Neural progenitor cell (in vitro differentiated cells): ENCODE measurements at regions not wholly inside any gene's neighbourhood (a gene's known extent, or its start where the extent isn't known, plus 50 kb on each side); places are given as distances from the start of the nearest gene placed in this dataset.

Source experiments
- DNase-seq: peaks from one replicate; pipeline ENCODE4 v3.0.0-alpha.2; 2016; ENCODE audit warnings: low spot score
- H2AFZ ChIP-seq: fragments of 200-600 bp; sonication (generic); replicated peaks from 2 replicates; pipeline ENCODE4 v1.6.1; 2016; ENCODE audit warnings: antibody characterized with exemption
- H3F3A ChIP-seq: fragments of 200-600 bp; sonication (generic); 2 replicates; pipeline ENCODE4 v1.6.1; 2016; ENCODE audit warnings: antibody characterized with exemption, low read depth
- H3K27ac ChIP-seq: fragments of 200-600 bp; sonication (generic); 2 replicates; pipeline ENCODE4 v1.5.1; 2016; ENCODE audit warnings: mild to moderate bottlenecking
- H3K27me3 ChIP-seq: fragments of 200-600 bp; sonication (generic); 2 replicates; pipeline ENCODE4 v1.6.1; 2016; ENCODE audit warnings: mild to moderate bottlenecking, moderate library complexity
- H3K36me3 ChIP-seq: fragments of 200-600 bp; sonication (generic); 2 replicates; pipeline ENCODE4 v1.5.1; 2016
- H3K4me1 ChIP-seq: fragments of 200-600 bp; sonication (generic); 2 replicates; pipeline ENCODE4 v1.6.1; 2016; ENCODE audit warnings: mixed run types
- H3K4me2 ChIP-seq: fragments of 200-600 bp; sonication (generic); 2 replicates; pipeline ENCODE4 v1.6.1; 2016
- H3K4me3 ChIP-seq: fragments of 200-600 bp; sonication (generic); 2 replicates; pipeline ENCODE4 v1.5.1; 2016
- H3K79me2 ChIP-seq: fragments of 200-600 bp; sonication (generic); 2 replicates; pipeline ENCODE4 v1.6.1; 2016; ENCODE audit warnings: low read depth
- H3K9ac ChIP-seq: fragments of 200-600 bp; sonication (generic); 2 replicates; pipeline ENCODE4 v1.6.1; 2016
- H3K9me3 ChIP-seq: fragments of 200-600 bp; sonication (generic); 2 replicates; pipeline ENCODE4 v1.5.1; 2016; ENCODE audit warnings: low read depth
- H4K20me1 ChIP-seq: fragments of 200-600 bp; sonication (generic); 2 replicates; pipeline ENCODE4 v1.6.1; 2016; ENCODE audit warnings: low read depth
- H3K27ac Mint-ChIP-seq: 3 replicates; pipeline ENCODE4 v1.8.0; 2021; ENCODE audit warnings: mixed read lengths
- H3K27me3 Mint-ChIP-seq: 2 replicates; pipeline ENCODE4 v1.8.0; 2022; ENCODE audit warnings: low read depth, mild to moderate bottlenecking, inconsistent platforms, moderate library complexity, mixed read lengths; ENCODE audit not compliant: insufficient read depth
- H3K36me3 Mint-ChIP-seq: 3 replicates; pipeline ENCODE4 v1.8.0; 2021; ENCODE audit warnings: mixed read lengths
- H3K4me1 Mint-ChIP-seq: 3 replicates; pipeline ENCODE4 v1.8.0; 2021; ENCODE audit warnings: mixed read lengths
- H3K4me3 Mint-ChIP-seq: 3 replicates; pipeline ENCODE4 v1.8.0; 2021; ENCODE audit warnings: mild to moderate bottlenecking, moderate library complexity, mixed read lengths
- H3K9me3 Mint-ChIP-seq: 3 replicates; pipeline ENCODE4 v1.8.0; 2020; ENCODE audit warnings: mixed read lengths
- CTCF ChIP-seq: fragments of 200-600 bp; sonication (generic); IDR thresholded peaks from 2 replicates; pipeline ENCODE4 v1.5.1; 2017; ENCODE audit warnings: antibody characterized with exemption, mild to moderate bottlenecking
- EZH2 ChIP-seq: fragments of 200-600 bp; sonication (generic); IDR thresholded peaks from 2 replicates; pipeline ENCODE4 v1.6.1; 2017; ENCODE audit warnings: antibody characterized with exemption, mild to moderate bottlenecking, moderate library complexity
- EZH2phosphoT487 ChIP-seq: fragments of 200-600 bp; sonication (generic); IDR thresholded peaks from 2 replicates; pipeline ENCODE4 v1.6.1; 2017; ENCODE audit warnings: antibody characterized with exemption

DNA sequence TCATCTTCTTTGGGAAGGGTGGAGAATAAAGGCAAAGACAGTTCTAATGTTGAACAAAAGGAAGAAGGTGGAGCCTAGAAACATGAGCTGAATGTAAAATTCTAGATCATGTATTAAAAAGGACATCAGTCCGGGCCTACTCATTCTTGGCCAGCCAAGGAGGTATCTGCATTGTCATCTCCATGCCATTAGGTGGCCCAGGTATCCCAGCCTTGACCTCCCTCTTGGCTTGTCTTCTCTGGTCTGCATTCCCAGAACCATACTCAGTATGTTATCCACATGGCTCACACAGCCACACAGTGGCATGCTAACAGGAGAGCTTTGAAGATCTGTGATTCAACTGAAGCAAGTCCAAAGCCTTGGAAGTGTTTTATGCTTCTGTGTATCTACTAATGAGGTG is 369.8 kb upstream of the KAZN start:
- Mint-ChIP-seq H3K27ac (no peak overlapping the region), H3K4me3 (no peak overlapping the region), H3K36me3 (no peaks in the 10 kb centered on the region), H3K27me3 (peaks cover 2% of the 10 kb centered on the region), H3K4me1 (no peaks in the 10 kb centered on the region), H3K9me3 (peaks cover 8% of the 10 kb centered on the region)
- Histone ChIP-seq H3K4me2 (no peak overlapping the region), H3K27me3 (no peaks in the 10 kb centered on the region), H3K4me1 (no peaks in the 10 kb centered on the region), H2AFZ (no peak overlapping the region), H3K79me2 (no peaks in the 10 kb centered on the region), H3K4me3 (no peak overlapping the region), H4K20me1 (no peaks in the 10 kb centered on the region), H3K36me3 (no peaks in the 10 kb centered on the region), H3F3A (no peaks in the 10 kb centered on the region), H3K27ac (no peak overlapping the region), H3K9me3 (no peaks in the 10 kb centered on the region), H3K9ac (no peak overlapping the region)
- no peak for TF ChIP-seq EZH2phosphoT487
- no peak for TF ChIP-seq CTCF
- TF ChIP-seq EZH2 = no peak
- DNase-seq = no peak

DNA sequence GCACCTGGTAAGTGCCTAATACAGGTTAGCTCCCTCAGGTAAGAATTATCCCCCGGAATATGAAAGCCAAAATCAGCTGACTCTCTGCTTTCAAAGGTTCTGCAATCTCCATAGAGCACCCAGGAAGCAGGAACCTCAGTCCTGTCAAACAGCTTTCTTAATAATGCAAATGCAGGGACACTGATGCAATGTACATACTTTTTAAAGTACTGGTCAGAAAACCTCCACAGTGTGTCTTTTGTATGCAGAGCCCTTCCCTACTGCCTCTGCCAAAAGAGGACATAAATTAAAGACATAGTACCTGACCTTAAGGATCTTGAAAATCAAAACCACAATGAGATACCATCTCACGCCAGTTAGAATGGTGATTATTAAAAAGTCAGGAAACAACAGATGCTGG is 365.0 kb upstream of the KAZN start:
- Histone ChIP-seq H4K20me1 (no peaks in the 10 kb centered on the region), H3K9ac (no peak overlapping the region), H3K4me3 (no peak overlapping the region), H3K9me3 (no peaks in the 10 kb centered on the region), H2AFZ (no peak overlapping the region), H3F3A (no peaks in the 10 kb centered on the region), H3K27me3 (no peaks in the 10 kb centered on the region), H3K27ac (no peak overlapping the region), H3K4me1 (peaks cover 6% of the 10 kb centered on the region), H3K36me3 (no peaks in the 10 kb centered on the region), H3K4me2 (no peak overlapping the region), H3K79me2 (no peaks in the 10 kb centered on the region)
- no peak overlapping the region for H3K27ac Mint-ChIP-seq
- no peaks in the 10 kb centered on the region for H3K36me3 Mint-ChIP-seq
- H3K4me3 Mint-ChIP-seq = no peak overlapping the region
- H3K9me3 Mint-ChIP-seq = no peaks in the 10 kb centered on the region
- DNase-seq = no peak
- H3K4me1 Mint-ChIP-seq = no peaks in the 10 kb centered on the region
- H3K27me3 Mint-ChIP-seq = peaks cover 2% of the 10 kb centered on the region
- TF ChIP-seq CTCF (no peak), EZH2phosphoT487 (no peak), EZH2 (no peak)

GRCh38 chr1:14236097-14236496 is 362.4 kb upstream of the KAZN start:
- H3K27ac Mint-ChIP-seq = no peak overlapping the region
- Histone ChIP-seq H3K4me1 (peaks cover 6% of the 10 kb centered on the region), H3K79me2 (no peaks in the 10 kb centered on the region), H3K4me2 (no peak overlapping the region), H3K9ac (no peak overlapping the region), H3F3A (no peaks in the 10 kb centered on the region), H3K9me3 (no peaks in the 10 kb centered on the region), H3K27ac (no peak overlapping the region), H4K20me1 (no peaks in the 10 kb centered on the region), H3K27me3 (no peaks in the 10 kb centered on the region), H3K36me3 (no peaks in the 10 kb centered on the region), H3K4me3 (no peak overlapping the region), H2AFZ (no peak overlapping the region)
- H3K27me3 Mint-ChIP-seq = peaks cover 2% of the 10 kb centered on the region
- DNase-seq = peak; percentile 8
- no peaks in the 10 kb centered on the region for H3K9me3 Mint-ChIP-seq
- no peaks in the 10 kb centered on the region for H3K4me1 Mint-ChIP-seq
- no peak for TF ChIP-seq CTCF
- TF ChIP-seq EZH2 = no peak
- no peak for TF ChIP-seq EZH2phosphoT487
- H3K36me3 Mint-ChIP-seq = no peaks in the 10 kb centered on the region
- no peak overlapping the region for H3K4me3 Mint-ChIP-seq
